Neutrophil (primary cell): ENCODE measurements at regions not wholly inside any gene's neighbourhood (a gene's known extent, or its start where the extent isn't known, plus 50 kb on each side); places are given as distances from the start of the nearest gene placed in this dataset.

Source experiments
- H3K27ac ChIP-seq: fragments of 200-600 bp; sonication (generic); 2 replicates; pipeline ENCODE4 v1.5.1; 2016; ENCODE audit warnings: mild to moderate bottlenecking, moderate library complexity
- H3K27me3 ChIP-seq: fragments of 200-600 bp; sonication (generic); 2 replicates; pipeline ENCODE4 v1.6.0; 2016; ENCODE audit warnings: mild to moderate bottlenecking
- H3K36me3 ChIP-seq: fragments of 200-600 bp; sonication (generic); 2 replicates; pipeline ENCODE4 v1.5.1; 2017
- H3K4me1 ChIP-seq, 2 experiments: fragments of 200-600 bp in 1 of 2; sonication (generic) in 1 of 2; 1 replicate in 1 of 2; 2 replicates in 1 of 2; pipeline versions ENCODE4 v1.5.1 to v1.6.1; 2013 to 2016; ENCODE audit warnings: low read depth in 1 of 2, low read length in 1 of 2, mild to moderate bottlenecking in 1 of 2, moderate library complexity in 1 of 2; ENCODE audit not compliant: control insufficient read depth in 1 of 2, insufficient read depth in 1 of 2
- H3K4me3 ChIP-seq, 2 experiments: fragments of 200-600 bp in 1 of 2; sonication (generic) in 1 of 2; 1 replicate in 1 of 2; 2 replicates in 1 of 2; pipeline ENCODE4 v1.5.1; 2013 to 2016; ENCODE audit warnings: low read depth in 1 of 2, low read length in 1 of 2, mild to moderate bottlenecking in 1 of 2, moderate library complexity in 1 of 2
- H3K9me3 ChIP-seq: fragments of 200-600 bp; sonication (generic); 2 replicates; pipeline ENCODE4 v1.5.1; 2016
- CTCF ChIP-seq: fragments of 200-600 bp; sonication (generic); IDR thresholded peaks from 2 replicates; pipeline ENCODE4 v1.5.1; 2016; ENCODE audit warnings: antibody characterized with exemption

DNA sequence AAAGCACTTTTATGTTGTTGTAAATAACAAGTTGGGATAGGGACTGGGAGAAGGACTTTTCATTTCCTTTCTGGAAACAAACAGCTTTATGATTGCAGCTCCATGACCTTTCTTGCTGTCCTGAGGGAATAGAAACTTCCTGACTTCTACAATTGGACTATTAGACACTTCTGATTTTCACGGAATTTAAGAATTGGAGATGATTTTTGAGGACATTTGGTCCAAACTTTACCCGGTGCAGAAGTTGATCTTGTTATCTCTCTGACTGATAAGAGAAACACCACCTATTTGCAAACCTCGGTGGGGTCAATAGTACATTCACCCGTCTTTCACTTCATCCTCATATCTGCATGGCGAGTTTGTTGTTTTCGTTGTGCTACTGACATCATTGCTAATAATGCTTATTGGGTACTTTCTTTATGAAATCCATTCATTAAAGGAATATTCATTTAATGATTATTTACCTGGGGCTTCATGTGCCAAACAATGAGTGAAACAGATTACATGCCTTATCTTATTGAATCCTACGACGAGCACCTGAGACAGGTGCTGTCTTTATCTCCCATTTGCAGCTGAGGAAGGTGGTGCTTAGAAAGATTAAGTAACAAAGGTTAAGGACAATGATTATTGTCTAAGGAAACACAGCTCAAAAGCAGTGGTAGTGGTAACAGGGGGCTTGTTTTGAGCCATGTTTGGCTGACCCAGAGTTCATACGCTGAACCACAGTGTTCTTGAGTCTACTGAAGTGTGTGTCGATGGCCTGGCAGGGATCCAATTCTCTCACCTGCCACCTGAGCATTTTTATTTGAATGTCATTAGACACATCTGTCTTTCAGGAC lies 176.9 kb upstream of the FAM20A start:
- Histone ChIP-seq H3K9me3 (no peaks in the 10 kb centered on the region), H3K27ac (no peak overlapping the region), H3K36me3 (no peaks in the 10 kb centered on the region), H3K4me1 (no peaks in the 10 kb centered on the region), H3K27me3 (no peaks in the 10 kb centered on the region), H3K4me3 (no peak overlapping the region)
- no peak for TF ChIP-seq CTCF

GRCh38 chr17:68777243-68777855 lies 176.2 kb upstream of the FAM20A start:
- Histone ChIP-seq H3K4me3 (no peak overlapping the region), H3K9me3 (no peaks in the 10 kb centered on the region), H3K27ac (no peak overlapping the region), H3K4me1 (no peaks in the 10 kb centered on the region), H3K36me3 (no peaks in the 10 kb centered on the region), H3K27me3 (no peaks in the 10 kb centered on the region)
- TF ChIP-seq CTCF, result peak; percentile 43

- TF ChIP-seq CTCF, result no peak
- Histone ChIP-seq H3K4me3 (no peak overlapping the region), H3K36me3 (no peaks in the 10 kb centered on the region), H3K4me1 (no peaks in the 10 kb centered on the region), H3K27me3 (no peaks in the 10 kb centered on the region), H3K27ac (no peak overlapping the region), H3K9me3 (no peaks in the 10 kb centered on the region)
Measured at GRCh38 chr17:68776451-68776850, 175.3 kb upstream of the FAM20A start.

DNA sequence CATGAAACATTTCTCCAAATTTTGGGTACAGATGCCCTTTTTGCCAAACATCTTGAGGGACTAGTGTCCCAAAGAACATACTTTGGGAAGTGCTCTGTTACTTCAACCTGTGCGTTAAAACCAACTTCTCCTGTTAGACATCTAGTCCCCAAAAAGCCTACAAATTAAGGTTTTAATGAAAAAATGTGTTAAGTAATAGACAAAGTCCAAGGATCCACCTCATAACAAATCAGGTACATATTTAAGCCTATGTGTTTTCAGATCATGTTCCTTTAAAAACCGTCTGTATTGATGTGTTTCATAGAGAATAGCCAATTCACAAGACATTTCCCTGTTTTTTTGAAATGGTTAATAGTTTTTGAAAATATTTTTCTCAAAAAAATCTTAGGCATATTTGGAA lies 174.8 kb upstream of the FAM20A start:
- Histone ChIP-seq H3K27ac (no peak overlapping the region), H3K4me3 (no peak overlapping the region), H3K27me3 (no peaks in the 10 kb centered on the region), H3K36me3 (no peaks in the 10 kb centered on the region), H3K4me1 (no peaks in the 10 kb centered on the region), H3K9me3 (no peaks in the 10 kb centered on the region)
- no peak for TF ChIP-seq CTCF

GRCh38 chr17:68775318-68775717 lies 174.2 kb upstream of the FAM20A start:
- H3K27ac ChIP-seq, result no peak overlapping the region
- no peaks in the 10 kb centered on the region for H3K4me1 ChIP-seq
- no peaks in the 10 kb centered on the region for H3K36me3 ChIP-seq

More at GRCh38 chr17:68775318-68775717, 174.2 kb upstream of the FAM20A start:
- no peak for TF ChIP-seq CTCF
- Histone ChIP-seq H3K9me3 (no peaks in the 10 kb centered on the region), H3K27me3 (no peaks in the 10 kb centered on the region), H3K4me3 (no peak overlapping the region)
